ENCODE measurements at regions not wholly inside any gene's neighbourhood (a gene's known extent, or its start where the extent isn't known, plus 50 kb on each side); places are given as distances from the start of the nearest gene placed in this dataset.

GRCh38 chr15:81954158-81954783 lies 91.5 kb downstream of the MEX3B start:
- H2AFZ ChIP-seq (ENCODE audit: low read depth, low read length) = no peak overlapping the region
- ChIA-PET POLR2A (no interaction called here), CTCF (no interaction called here)
- H3K9me3 ChIP-seq (replicated peaks; ENCODE audit: control insufficient read depth, insufficient read depth, low read length) = no peaks in the 10 kb centered on the region
- no TSS peak for BruUV-seq (replicated peaks)
- H3K79me2 ChIP-seq (ENCODE audit: control insufficient read depth, insufficient read depth, low read length) = no peaks in the 10 kb centered on the region
- TF ChIP-seq EZH2 (IDR thresholded peaks at IDR 0.05; ENCODE audit: borderline replicate concordance, low read depth, low read length, severe bottlenecking) (no peak), JUN (IDR thresholded peaks at IDR 0.05; ENCODE audit: borderline replicate concordance, insufficient read depth, insufficient read length, low read depth) (no peak), CTCF (IDR thresholded peaks at IDR 0.05; ENCODE audit: extremely low read depth in 1 of 2, insufficient read depth in 1 of 2, low read depth in 1 of 2, low read length in 2 of 2) (no peak), POLR2A (IDR thresholded peaks at IDR 0.05; ENCODE audit: low read depth, low read length) (no peak), POLR2AphosphoS5 (IDR thresholded peaks at IDR 0.05; ENCODE audit: insufficient read depth, low read depth, low read length) (no peak), GATA2 (IDR thresholded peaks at IDR 0.05; ENCODE audit: insufficient read depth, insufficient read length, low read depth, low read length) (no peak), MAX (IDR thresholded peaks at IDR 0.05; ENCODE audit: insufficient read depth, insufficient read length) (no peak), MYC (IDR thresholded peaks at IDR 0.05; ENCODE audit: low read depth, low read length) (no peak), FOS (IDR thresholded peaks at IDR 0.05; ENCODE audit: borderline replicate concordance, insufficient read depth, low read length) (no peak)
- intact Hi-C loops (cut with micrococcal nuclease) = no loop called here
- no peaks in the 10 kb centered on the region for H3K36me3 ChIP-seq (ENCODE audit: control insufficient read depth in 2 of 2, extremely low read depth in 1 of 2, insufficient read depth in 2 of 2, low read length in 2 of 2)
- no peak overlapping the region for H3K9ac ChIP-seq (replicated peaks; ENCODE audit: extremely low read depth, insufficient read depth, low read length)
- no peak overlapping the region for H3K4me3 ChIP-seq (replicated peaks in 1 of 3; ENCODE audit: insufficient read depth in 1 of 3, low read depth in 1 of 3, low read length in 3 of 3)
- DNase-seq (ENCODE audit: low read depth, low spot score) (no peak), FAIRE-seq (no peak)
- H3K27me3 ChIP-seq (ENCODE audit: control insufficient read depth in 2 of 2, insufficient read depth in 2 of 2, low read length in 2 of 2) = no peaks in the 10 kb centered on the region
- no peaks in the 10 kb centered on the region for H3K9me1 ChIP-seq (replicated peaks; ENCODE audit: control insufficient read depth, extremely low read depth, insufficient read depth, low read length)
- H4K20me1 ChIP-seq (replicated peaks; ENCODE audit: control insufficient read depth, extremely low read depth, insufficient read depth, low read length) = no peaks in the 10 kb centered on the region
- H3K4me1 ChIP-seq (ENCODE audit: control insufficient read depth, extremely low read depth, insufficient read depth, low read length) = no peaks in the 10 kb centered on the region
- H3K4me2 ChIP-seq (ENCODE audit: insufficient read depth, low read length) = no peak overlapping the region
- H3K27ac ChIP-seq (ENCODE audit: insufficient read depth, low read depth, low read length) = no peak overlapping the region
- dilution Hi-C loops (cut with MboI; ENCODE audit: extremely low pct_ligation_motif_present, low sequenced_read_pairs) = no loop called here
